Neutrophil (primary cell): ENCODE measurements at regions not wholly inside any gene's neighbourhood (a gene's known extent, or its start where the extent isn't known, plus 50 kb on each side); places are given as distances from the start of the nearest gene placed in this dataset.

ENCODE experiments used
- H3K27ac ChIP-seq: fragments of 200-600 bp; sonication (generic); 2 replicates; pipeline ENCODE4 v1.5.1; 2016; ENCODE audit warnings: mild to moderate bottlenecking, moderate library complexity
- H3K27me3 ChIP-seq: fragments of 200-600 bp; sonication (generic); 2 replicates; pipeline ENCODE4 v1.6.0; 2016; ENCODE audit warnings: mild to moderate bottlenecking
- H3K36me3 ChIP-seq: fragments of 200-600 bp; sonication (generic); 2 replicates; pipeline ENCODE4 v1.5.1; 2017
- H3K4me1 ChIP-seq, 2 experiments: fragments of 200-600 bp in 1 of 2; sonication (generic) in 1 of 2; 1 replicate in 1 of 2; 2 replicates in 1 of 2; pipeline versions ENCODE4 v1.5.1 to v1.6.1; 2013 to 2016; ENCODE audit warnings: low read depth in 1 of 2, low read length in 1 of 2, mild to moderate bottlenecking in 1 of 2, moderate library complexity in 1 of 2; ENCODE audit not compliant: control insufficient read depth in 1 of 2, insufficient read depth in 1 of 2
- H3K4me3 ChIP-seq, 2 experiments: fragments of 200-600 bp in 1 of 2; sonication (generic) in 1 of 2; 1 replicate in 1 of 2; 2 replicates in 1 of 2; pipeline ENCODE4 v1.5.1; 2013 to 2016; ENCODE audit warnings: low read depth in 1 of 2, low read length in 1 of 2, mild to moderate bottlenecking in 1 of 2, moderate library complexity in 1 of 2
- H3K9me3 ChIP-seq: fragments of 200-600 bp; sonication (generic); 2 replicates; pipeline ENCODE4 v1.5.1; 2016
- TF ChIP-seq, protein P1 (sequence below): fragments of 200-600 bp; sonication (generic); IDR thresholded peaks from 2 replicates; pipeline ENCODE4 v1.5.1; 2016; ENCODE audit warnings: antibody characterized with exemption

DNA sequence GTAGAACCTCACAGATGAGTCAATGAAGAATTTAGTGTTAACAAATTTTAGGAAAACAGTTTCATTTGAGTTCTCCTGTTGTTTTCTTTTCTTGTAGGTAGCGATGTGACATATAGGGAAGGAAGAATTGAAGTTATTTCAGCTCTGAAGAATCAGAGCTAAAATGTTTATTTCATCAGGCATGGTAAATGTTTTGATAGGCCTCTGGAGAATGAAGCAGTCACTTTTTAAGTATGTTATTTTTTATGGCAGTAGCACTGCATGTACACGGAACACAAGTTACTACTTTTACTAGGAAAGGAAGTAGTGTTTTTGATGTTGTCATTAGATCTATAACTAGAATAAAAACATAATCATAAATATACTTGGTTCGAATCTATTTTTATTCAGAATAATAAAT is 1357.3 kb upstream of the CITED2 start:
- H3K27ac ChIP-seq: no peak overlapping the region
- no peaks in the 10 kb centered on the region for H3K9me3 ChIP-seq
- peaks cover 15 to 19% of the 10 kb centered on the region in 2 experiments for H3K4me1 ChIP-seq
- no peaks in the 10 kb centered on the region for H3K27me3 ChIP-seq
- no peak overlapping the region for H3K4me3 ChIP-seq
- TF ChIP-seq, protein P1, sequence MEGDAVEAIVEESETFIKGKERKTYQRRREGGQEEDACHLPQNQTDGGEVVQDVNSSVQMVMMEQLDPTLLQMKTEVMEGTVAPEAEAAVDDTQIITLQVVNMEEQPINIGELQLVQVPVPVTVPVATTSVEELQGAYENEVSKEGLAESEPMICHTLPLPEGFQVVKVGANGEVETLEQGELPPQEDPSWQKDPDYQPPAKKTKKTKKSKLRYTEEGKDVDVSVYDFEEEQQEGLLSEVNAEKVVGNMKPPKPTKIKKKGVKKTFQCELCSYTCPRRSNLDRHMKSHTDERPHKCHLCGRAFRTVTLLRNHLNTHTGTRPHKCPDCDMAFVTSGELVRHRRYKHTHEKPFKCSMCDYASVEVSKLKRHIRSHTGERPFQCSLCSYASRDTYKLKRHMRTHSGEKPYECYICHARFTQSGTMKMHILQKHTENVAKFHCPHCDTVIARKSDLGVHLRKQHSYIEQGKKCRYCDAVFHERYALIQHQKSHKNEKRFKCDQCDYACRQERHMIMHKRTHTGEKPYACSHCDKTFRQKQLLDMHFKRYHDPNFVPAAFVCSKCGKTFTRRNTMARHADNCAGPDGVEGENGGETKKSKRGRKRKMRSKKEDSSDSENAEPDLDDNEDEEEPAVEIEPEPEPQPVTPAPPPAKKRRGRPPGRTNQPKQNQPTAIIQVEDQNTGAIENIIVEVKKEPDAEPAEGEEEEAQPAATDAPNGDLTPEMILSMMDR: no peak
- no peaks in the 10 kb centered on the region for H3K36me3 ChIP-seq

DNA sequence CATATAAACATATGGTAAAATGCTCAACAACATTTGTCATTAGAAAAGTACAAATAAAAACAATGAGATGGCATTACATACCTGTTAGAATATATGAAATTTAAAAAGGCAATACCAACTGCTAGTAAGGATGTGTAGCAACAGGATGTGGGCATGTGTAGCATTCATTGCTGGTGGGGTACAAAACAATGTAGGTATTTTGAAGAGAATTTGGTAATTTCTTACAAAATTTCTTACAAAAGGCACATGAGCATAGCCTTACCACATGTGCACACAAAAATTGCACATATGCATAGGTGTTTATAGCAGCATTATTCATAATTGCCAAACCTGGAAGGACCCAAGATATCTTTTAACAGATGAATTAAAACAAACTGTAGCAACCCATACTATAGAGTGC is 1355.1 kb upstream of the CITED2 start:
- Histone ChIP-seq H3K4me3 (no peak overlapping the region), H3K9me3 (no peaks in the 10 kb centered on the region), H3K27me3 (no peaks in the 10 kb centered on the region), H3K36me3 (no peaks in the 10 kb centered on the region), H3K4me1 (peaks cover 15 to 19% of the 10 kb centered on the region in 2 experiments), H3K27ac (no peak overlapping the region)
- TF ChIP-seq, protein P1: no peak

GRCh38 chr6:140718021-140718420 is 1343.6 kb upstream of the CITED2 start:
- H3K4me3 ChIP-seq: no peak overlapping the region
- H3K9me3 ChIP-seq: no peaks in the 10 kb centered on the region
- H3K27ac ChIP-seq: no peak overlapping the region
- TF ChIP-seq, protein P1: no peak
- H3K4me1 ChIP-seq: no peaks in the 10 kb centered on the region
- no peaks in the 10 kb centered on the region for H3K27me3 ChIP-seq
- H3K36me3 ChIP-seq: no peaks in the 10 kb centered on the region

DNA sequence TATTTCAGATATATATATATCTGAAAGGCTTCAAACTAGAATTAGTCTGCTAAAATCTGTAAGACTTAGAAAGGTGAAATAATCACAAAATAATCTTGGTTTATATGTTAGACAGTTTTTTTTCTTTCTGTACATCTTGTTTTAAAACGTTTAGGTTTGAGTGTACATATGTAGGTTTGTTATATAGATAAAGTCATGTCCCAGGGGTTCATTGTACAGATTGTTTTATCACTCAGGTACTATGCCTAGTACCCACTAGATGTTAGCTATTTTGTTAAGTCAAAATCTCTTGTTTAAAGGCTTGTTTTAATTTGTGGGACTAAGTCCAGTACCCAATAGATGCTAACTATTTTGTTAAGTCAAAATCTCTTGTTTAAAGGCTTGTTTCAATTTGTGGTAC is 1339.0 kb upstream of the CITED2 start:
- Histone ChIP-seq H3K36me3 (no peaks in the 10 kb centered on the region), H3K4me1 (no peaks in the 10 kb centered on the region), H3K9me3 (no peaks in the 10 kb centered on the region), H3K4me3 (no peak overlapping the region), H3K27me3 (no peaks in the 10 kb centered on the region), H3K27ac (no peak overlapping the region)
- TF ChIP-seq, protein P1: no peak

- Histone ChIP-seq H3K4me3 (no peak overlapping the region), H3K4me1 (no peaks in the 10 kb centered on the region), H3K36me3 (no peaks in the 10 kb centered on the region), H3K27ac (no peak overlapping the region), H3K27me3 (no peaks in the 10 kb centered on the region), H3K9me3 (no peaks in the 10 kb centered on the region)
- TF ChIP-seq, protein P1: no peak
Measured at GRCh38 chr6:140711019-140711613, 1336.7 kb upstream of the CITED2 start.
